Tibial artery (tissue), 4 donors: ENCODE measurements at regions not wholly inside any gene's neighbourhood (a gene's known extent, or its start where the extent isn't known, plus 50 kb on each side); places are given as distances from the start of the nearest gene placed in this dataset.
"Not testable (repeated sequence)": the region's sequence is repeated elsewhere in the genome, so short reads cannot be mapped to it uniquely, and the experiment has no call there.

ENCODE experiments used
- DNase-seq, 2 donors: peaks; one replicate each; pipeline ENCODE4 v3.0.0-alpha.2; 2019
- H3K27ac ChIP-seq, 2 donors: fragments of 200-600 bp; sonication (generic) in 1 of 2; 1 replicate in 1 of 2; 2 replicates in 1 of 2; pipeline ENCODE4 v1.5.1; 2018 to 2019; ENCODE audit warnings: mild to moderate bottlenecking in 1 of 2
- H3K27me3 ChIP-seq, 2 donors: fragments of 200-600 bp; sonication (generic) in 1 of 2; one replicate each; pipeline versions ENCODE4 v1.5.1 to v1.6.0; 2016 to 2019
- H3K36me3 ChIP-seq, 3 donors: fragments of 200-600 bp; sonication (generic) in 2 of 3; one replicate each; pipeline ENCODE4 v1.5.1; 2016 to 2019; ENCODE audit warnings: mild to moderate bottlenecking in 2 of 3
- H3K4me1 ChIP-seq, 4 donors: fragments of 200-600 bp; sonication (generic) in 2 of 4; 1 replicate in 3 of 4; 2 replicates in 1 of 4; pipeline ENCODE4 v1.5.1; 2016 to 2019
- H3K4me3 ChIP-seq, 2 donors: fragments of 200-600 bp; sonication (generic) in 1 of 2; 1 replicate in 1 of 2; 2 replicates in 1 of 2; pipeline ENCODE4 v1.5.1; 2018 to 2019; ENCODE audit warnings: mild to moderate bottlenecking in 2 of 2
- H3K9me3 ChIP-seq, 3 donors: fragments of 200-600 bp; sonication (generic) in 1 of 3; one replicate each; pipeline ENCODE4 v1.5.1; 2016 to 2019
- intact Hi-C: fragments of 100-400 bp; cut with DNase I; formaldehyde crosslinking; loops from one replicate; pipeline ENCODE4 v1.15.0; 2023; ENCODE audit warnings: low total_unique reads
- TF ChIP-seq, protein P1 (sequence below), 2 experiments: fragments of 200-600 bp in 1 of 2; fragments of 450-650 bp in 1 of 2; IDR thresholded peaks; one replicate each; pipeline ENCODE4 v1.5.1; 2017 to 2019; ENCODE audit warnings: antibody characterized with exemption in 2 of 2, mild to moderate bottlenecking in 1 of 2, moderate library complexity in 1 of 2

DNA sequence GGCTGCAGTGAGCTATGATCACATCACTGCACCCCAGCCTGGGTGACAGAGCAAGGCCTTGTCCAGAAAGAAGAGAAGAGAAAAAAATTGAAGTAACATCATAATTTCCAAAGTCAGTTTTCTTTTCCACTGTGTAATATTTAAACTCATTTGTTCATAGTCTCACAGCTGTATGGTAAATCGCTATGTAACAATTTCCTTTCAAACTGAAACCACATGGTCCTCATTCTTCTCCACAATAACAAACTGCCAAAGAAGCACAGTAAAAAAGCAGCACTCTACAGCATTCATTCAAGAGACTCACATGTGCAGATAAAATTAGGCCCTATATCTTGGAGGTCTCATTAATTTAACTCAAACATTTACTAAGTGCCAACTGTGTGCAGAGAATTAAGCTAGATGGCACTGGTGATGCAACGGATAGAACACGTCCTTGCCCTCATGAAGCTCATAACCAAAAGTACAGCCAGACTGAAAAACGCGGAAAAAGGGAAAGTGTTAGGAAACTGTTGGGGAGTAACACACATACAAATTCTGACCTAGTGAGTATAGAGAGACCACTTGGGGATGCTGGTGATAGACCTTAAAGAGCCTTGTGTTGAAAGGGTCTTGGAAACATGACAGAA lies 174.0 kb upstream of the KCTD7 start:
- H3K27me3 ChIP-seq, result no peaks in the 10 kb centered on the region
- TF ChIP-seq, protein P1, sequence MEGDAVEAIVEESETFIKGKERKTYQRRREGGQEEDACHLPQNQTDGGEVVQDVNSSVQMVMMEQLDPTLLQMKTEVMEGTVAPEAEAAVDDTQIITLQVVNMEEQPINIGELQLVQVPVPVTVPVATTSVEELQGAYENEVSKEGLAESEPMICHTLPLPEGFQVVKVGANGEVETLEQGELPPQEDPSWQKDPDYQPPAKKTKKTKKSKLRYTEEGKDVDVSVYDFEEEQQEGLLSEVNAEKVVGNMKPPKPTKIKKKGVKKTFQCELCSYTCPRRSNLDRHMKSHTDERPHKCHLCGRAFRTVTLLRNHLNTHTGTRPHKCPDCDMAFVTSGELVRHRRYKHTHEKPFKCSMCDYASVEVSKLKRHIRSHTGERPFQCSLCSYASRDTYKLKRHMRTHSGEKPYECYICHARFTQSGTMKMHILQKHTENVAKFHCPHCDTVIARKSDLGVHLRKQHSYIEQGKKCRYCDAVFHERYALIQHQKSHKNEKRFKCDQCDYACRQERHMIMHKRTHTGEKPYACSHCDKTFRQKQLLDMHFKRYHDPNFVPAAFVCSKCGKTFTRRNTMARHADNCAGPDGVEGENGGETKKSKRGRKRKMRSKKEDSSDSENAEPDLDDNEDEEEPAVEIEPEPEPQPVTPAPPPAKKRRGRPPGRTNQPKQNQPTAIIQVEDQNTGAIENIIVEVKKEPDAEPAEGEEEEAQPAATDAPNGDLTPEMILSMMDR (IDR thresholded peaks at IDR 0.05), result no peak
- no peaks in the 10 kb centered on the region for H3K9me3 ChIP-seq
- no peak overlapping the region for H3K27ac ChIP-seq
- intact Hi-C loops, result no loop called here
- H3K36me3 ChIP-seq, result peaks cover 0 to 7% (median 2%) of the 10 kb centered on the region in 3 donors
- H3K4me3 ChIP-seq, result no peak overlapping the region
- H3K4me1 ChIP-seq, result no peaks in the 10 kb centered on the region
- DNase-seq, result no peak

GRCh38 chr7:66455432-66455831 lies 173.2 kb upstream of the KCTD7 start:
- H3K4me1 ChIP-seq, H3K9me3 ChIP-seq, H3K36me3 ChIP-seq, H3K27me3 ChIP-seq, DNase-seq, intact Hi-C loops, H3K4me3 ChIP-seq, H3K27ac ChIP-seq: not testable (repeated sequence)

DNA sequence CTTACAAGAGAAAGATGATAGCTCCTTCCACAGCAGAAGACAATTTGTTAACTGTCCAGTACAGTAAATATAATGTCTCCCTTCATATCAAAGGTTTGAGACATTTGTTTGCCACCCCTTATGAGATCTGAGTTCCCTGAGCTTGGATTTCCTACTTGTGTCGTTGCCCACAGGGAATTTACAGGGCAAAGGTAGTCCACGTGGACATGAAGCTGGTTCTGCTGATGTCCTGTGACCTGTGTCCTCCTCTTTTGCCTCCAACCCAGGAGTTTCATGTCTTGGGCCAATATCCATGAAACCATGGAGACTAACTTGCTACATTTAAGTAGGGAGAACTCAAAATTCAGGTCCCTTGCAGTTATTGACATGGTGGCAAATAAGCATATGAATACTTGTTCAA lies 172.2 kb upstream of the KCTD7 start:
- H3K4me3 ChIP-seq, H3K9me3 ChIP-seq, H3K4me1 ChIP-seq, H3K27me3 ChIP-seq, H3K27ac ChIP-seq, DNase-seq, intact Hi-C loops, H3K36me3 ChIP-seq: not testable (repeated sequence)

- peaks cover 0 to 14% (median 8%) of the 10 kb centered on the region in 3 donors for H3K36me3 ChIP-seq
- H3K4me1 ChIP-seq, H3K4me3 ChIP-seq, intact Hi-C loops, H3K9me3 ChIP-seq, H3K27ac ChIP-seq, H3K27me3 ChIP-seq, DNase-seq: not testable (repeated sequence)
These were observed 169.7 kb upstream of the KCTD7 start for GRCh38 chr7:66458991-66459390.

DNA sequence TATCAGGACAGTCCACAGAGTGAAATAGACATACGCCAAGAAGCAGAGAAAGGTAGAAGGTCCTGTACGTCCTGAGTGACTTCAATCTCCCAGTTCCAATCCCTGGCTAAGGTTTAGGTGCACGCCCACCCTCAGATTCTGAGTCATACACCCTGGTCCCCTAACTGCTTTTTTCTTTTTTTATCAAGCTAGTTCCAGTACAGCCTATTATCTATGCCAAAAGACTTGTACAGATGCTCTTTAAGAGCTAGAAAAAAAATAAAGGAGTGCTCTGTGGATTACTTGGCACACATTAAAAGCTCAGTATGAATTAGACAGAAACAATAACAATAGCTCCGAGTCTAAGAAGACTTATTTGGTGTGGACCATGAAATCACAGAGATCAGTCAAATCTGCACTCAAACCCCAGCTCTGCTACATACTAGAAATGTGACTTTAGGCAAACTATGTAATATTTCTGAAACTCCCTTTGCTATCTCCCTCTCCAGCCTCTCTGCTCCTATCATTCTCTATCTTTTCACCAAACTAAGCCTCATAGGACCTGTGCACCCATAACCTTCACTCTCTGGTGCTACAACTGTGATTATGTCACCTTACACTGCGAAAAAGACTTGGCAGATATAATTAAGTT lies 168.8 kb upstream of the KCTD7 start:
- H3K4me3 ChIP-seq, H3K27ac ChIP-seq, DNase-seq, H3K27me3 ChIP-seq, H3K9me3 ChIP-seq, intact Hi-C loops, H3K4me1 ChIP-seq: not testable (repeated sequence)
- H3K36me3 ChIP-seq, result peaks cover 0 to 11% (median 9%) of the 10 kb centered on the region in 3 donors

DNA sequence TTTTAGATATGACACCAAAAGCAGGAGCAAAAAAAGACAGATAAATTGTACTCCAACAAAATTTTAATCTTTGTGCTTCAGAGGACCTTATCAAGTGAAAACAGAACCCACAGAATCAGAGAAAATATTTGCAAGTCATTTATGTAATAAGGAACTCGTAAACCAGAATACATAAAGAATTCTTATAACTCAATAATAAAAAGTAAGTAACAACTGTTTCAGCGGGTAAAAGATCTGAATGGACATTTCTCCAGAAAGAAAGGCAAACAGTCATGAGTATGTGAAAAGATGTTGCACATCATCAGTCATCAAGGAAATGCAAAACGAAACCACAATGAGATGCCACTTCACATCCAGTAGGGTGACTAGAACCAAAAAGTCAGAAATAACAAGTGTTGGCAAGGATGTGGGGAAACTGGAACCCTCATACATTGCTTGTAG lies 167.7 kb upstream of the KCTD7 start:
- no peak overlapping the region for H3K4me3 ChIP-seq
- H3K27me3 ChIP-seq, result no peaks in the 10 kb centered on the region
- peaks cover 0 to 10% (median 9%) of the 10 kb centered on the region in 3 donors for H3K36me3 ChIP-seq
- H3K4me1 ChIP-seq, result no peaks in the 10 kb centered on the region
- no peaks in the 10 kb centered on the region for H3K9me3 ChIP-seq
- no peak for DNase-seq
- H3K27ac ChIP-seq, result no peak overlapping the region
- intact Hi-C loops, result no loop called here
- TF ChIP-seq, protein P1 (IDR thresholded peaks at IDR 0.05), result no peak

DNA sequence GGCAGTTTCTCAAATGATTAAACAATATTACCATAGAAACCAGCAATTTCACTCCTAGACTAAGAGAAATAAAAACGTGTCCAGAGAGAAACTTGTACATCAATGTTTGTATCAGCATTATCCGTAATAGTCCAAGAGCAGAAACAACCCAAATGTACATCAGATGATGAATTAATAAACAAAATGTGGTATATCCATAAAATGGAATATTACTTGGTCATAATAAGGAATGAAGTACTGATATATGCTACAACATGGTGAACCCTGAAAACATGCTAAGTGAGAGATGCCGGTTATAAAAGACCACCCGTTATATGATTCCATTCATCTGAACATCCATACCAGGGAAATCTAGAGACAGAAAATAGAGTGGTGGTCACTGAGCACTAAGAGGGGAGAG lies 167.3 kb upstream of the KCTD7 start:
- intact Hi-C loops, H3K27ac ChIP-seq, H3K9me3 ChIP-seq, H3K4me3 ChIP-seq, DNase-seq, H3K27me3 ChIP-seq, H3K4me1 ChIP-seq: not testable (repeated sequence)
- peaks cover 0 to 10% (median 9%) of the 10 kb centered on the region in 3 donors for H3K36me3 ChIP-seq

- H3K27me3 ChIP-seq, DNase-seq, H3K9me3 ChIP-seq, H3K4me3 ChIP-seq, H3K27ac ChIP-seq, H3K4me1 ChIP-seq, intact Hi-C loops: not testable (repeated sequence)
- peaks cover 0 to 10% (median 9%) of the 10 kb centered on the region in 3 donors for H3K36me3 ChIP-seq
These were observed 165.8 kb upstream of the KCTD7 start for GRCh38 chr7:66462831-66463230.
